ENCODE measurements at regions not wholly inside any gene's neighbourhood (a gene's known extent, or its start where the extent isn't known, plus 50 kb on each side); places are given as distances from the start of the nearest gene placed in this dataset.
"Not testable (repeated sequence)": the region's sequence is repeated elsewhere in the genome, so short reads cannot be mapped to it uniquely, and the experiment has no call there.

GRCh38 chr5:24188216-24188925 lies 456.4 kb downstream of the CDH10 start:
- intact Hi-C loops (cut with DNase I): no loop called here
- no peak for DNase-seq

GRCh38 chr5:24196789-24197188 lies 448.0 kb downstream of the CDH10 start:
- no peak for DNase-seq
- intact Hi-C loops (cut with DNase I): no loop called here

- intact Hi-C loops (cut with DNase I): no loop called here
- DNase-seq: no peak
These were observed 436.1 kb downstream of the CDH10 start for GRCh38 chr5:24208686-24209106.

GRCh38 chr5:24215114-24215513 lies 429.7 kb downstream of the CDH10 start:
- intact Hi-C loops (cut with DNase I): no loop called here
- DNase-seq: no peak

GRCh38 chr5:24222876-24223275 lies 421.9 kb downstream of the CDH10 start:
- intact Hi-C loops (cut with DNase I): no loop called here
- no peak for DNase-seq

GRCh38 chr5:24225051-24225450 lies 419.7 kb downstream of the CDH10 start:
- intact Hi-C loops (cut with DNase I): no loop called here

GRCh38 chr5:24226479-24226878 lies 418.3 kb downstream of the CDH10 start:
- intact Hi-C loops (cut with DNase I): no loop called here
- peak in 5 of 42 donors; percentile 2 to 44 (median 24) for DNase-seq

More at GRCh38 chr5:24225051-24225450, 419.7 kb downstream of the CDH10 start:
- DNase-seq: no peak

GRCh38 chr5:24227881-24228280 lies 416.9 kb downstream of the CDH10 start:
- intact Hi-C loops (cut with DNase I); DNase-seq: not testable (repeated sequence)

GRCh38 chr5:24232041-24232440 lies 412.7 kb downstream of the CDH10 start:
- DNase-seq: no peak
- intact Hi-C loops (cut with DNase I): no loop called here

GRCh38 chr5:24232929-24233498 lies 411.8 kb downstream of the CDH10 start:
- intact Hi-C loops (cut with DNase I): no loop called here
- no peak for DNase-seq

GRCh38 chr5:24235946-24236345 lies 408.8 kb downstream of the CDH10 start:
- DNase-seq: no peak

GRCh38 chr5:24245821-24246220 lies 399.0 kb downstream of the CDH10 start:
- intact Hi-C loops (cut with DNase I): no loop called here
- no peak for DNase-seq

More at GRCh38 chr5:24235946-24236345, 408.8 kb downstream of the CDH10 start:
- intact Hi-C loops (cut with DNase I): no loop called here

- intact Hi-C loops (cut with DNase I): no loop called here
- no peak for DNase-seq
These were observed 380.2 kb downstream of the CDH10 start for GRCh38 chr5:24264547-24264946.

GRCh38 chr5:24265306-24265705 lies 379.5 kb downstream of the CDH10 start:
- intact Hi-C loops (cut with DNase I): no loop called here
- DNase-seq: no peak

- intact Hi-C loops (cut with DNase I): no loop called here
These were observed 376.2 kb downstream of the CDH10 start for GRCh38 chr5:24268482-24269056.

GRCh38 chr5:24271702-24272118 lies 373.1 kb downstream of the CDH10 start:
- DNase-seq; intact Hi-C loops (cut with DNase I): not testable (repeated sequence)

More at GRCh38 chr5:24268482-24269056, 376.2 kb downstream of the CDH10 start:
- no peak for DNase-seq

GRCh38 chr5:24272741-24273140 lies 372.0 kb downstream of the CDH10 start:
- DNase-seq: no peak
- intact Hi-C loops (cut with DNase I): no loop called here

GRCh38 chr5:24280215-24280614 lies 364.6 kb downstream of the CDH10 start:
- DNase-seq: no peak
- intact Hi-C loops (cut with DNase I): no loop called here

GRCh38 chr5:24281818-24282217 lies 363.0 kb downstream of the CDH10 start:
- intact Hi-C loops (cut with DNase I): no loop called here
- no peak for DNase-seq

- no peak for DNase-seq
- intact Hi-C loops (cut with DNase I): no loop called here
These were observed 355.0 kb downstream of the CDH10 start for GRCh38 chr5:24289582-24290335.
